ENCODE measurements at regions not wholly inside any gene's neighbourhood (a gene's known extent, or its start where the extent isn't known, plus 50 kb on each side); places are given as distances from the start of the nearest gene placed in this dataset.

GRCh38 chr3:117874904-117875874, 1159.5 kb downstream of the IGSF11 start:
- DNase-seq = no peak

DNA sequence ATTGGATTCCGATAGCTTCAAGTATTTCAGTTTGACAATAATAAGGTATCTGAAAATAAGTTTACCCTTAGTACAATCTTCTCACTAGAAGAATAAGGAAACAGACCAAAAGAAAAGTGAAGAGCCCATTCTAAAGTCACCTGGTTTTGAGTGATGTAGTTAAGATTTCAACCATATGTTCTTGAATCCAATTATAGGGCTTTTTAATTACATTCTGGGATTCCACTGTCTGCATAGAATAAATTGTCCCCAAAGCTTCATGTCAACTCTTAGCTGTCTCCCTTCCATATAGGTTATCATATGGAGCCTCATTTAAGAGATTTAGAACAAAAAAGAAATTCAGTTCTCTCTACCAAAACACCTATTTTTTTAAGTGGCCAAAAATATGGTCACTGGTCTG, 1158.8 kb downstream of the IGSF11 start:
- no peak for DNase-seq

GRCh38 chr3:117880638-117881037, 1154.0 kb downstream of the IGSF11 start:
- no peak for DNase-seq

- DNase-seq = no peak
Measured at GRCh38 chr3:117881210-117881609, 1153.4 kb downstream of the IGSF11 start.

GRCh38 chr3:117885011-117885441, 1149.6 kb downstream of the IGSF11 start:
- no peak for DNase-seq

DNA sequence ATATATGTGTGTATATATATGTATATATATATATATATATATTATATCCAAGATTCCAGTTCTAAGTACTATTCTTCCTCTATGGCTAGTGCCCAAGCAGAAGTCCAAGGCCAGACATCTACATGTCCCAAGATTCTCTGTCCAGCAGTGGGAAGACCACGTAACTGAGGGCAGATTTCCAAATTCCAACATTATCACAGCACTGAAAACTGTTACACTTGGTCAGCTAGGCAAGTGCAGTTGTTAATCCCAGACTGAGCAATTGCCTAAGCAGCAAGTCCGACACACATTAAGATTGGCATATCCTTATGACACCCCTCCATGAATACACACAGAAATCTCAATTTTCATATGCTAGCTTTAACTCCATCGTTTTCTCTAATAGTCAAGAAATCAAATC, 1148.5 kb downstream of the IGSF11 start:
- no peak for DNase-seq

GRCh38 chr3:117887031-117887430, 1147.6 kb downstream of the IGSF11 start:
- DNase-seq = no peak

- no peak for DNase-seq
Measured at GRCh38 chr3:117887901-117888300, 1146.7 kb downstream of the IGSF11 start.

GRCh38 chr3:117892431-117892841, 1142.2 kb downstream of the IGSF11 start:
- DNase-seq = no peak

GRCh38 chr3:117893001-117893400, 1141.6 kb downstream of the IGSF11 start:
- no peak for DNase-seq

DNA sequence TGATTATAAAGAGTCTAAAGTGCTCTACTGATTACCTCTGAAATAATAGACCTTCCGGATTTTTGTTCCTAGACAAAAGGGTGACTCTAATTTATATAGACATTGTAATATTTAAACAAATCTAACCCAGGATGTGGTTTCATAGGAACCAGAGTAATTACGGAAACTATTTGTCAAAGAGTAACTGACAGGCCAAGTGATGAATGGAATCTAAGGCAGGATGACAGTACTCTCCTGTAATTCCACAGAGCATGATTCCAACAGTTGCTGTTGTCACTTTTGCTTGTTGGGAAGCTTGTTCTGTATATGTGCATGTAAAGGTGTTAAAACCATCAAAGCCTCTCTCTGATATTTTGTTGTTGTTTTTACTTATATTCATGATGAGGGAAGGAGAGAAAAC, 1141.0 kb downstream of the IGSF11 start:
- DNase-seq = no peak

DNA sequence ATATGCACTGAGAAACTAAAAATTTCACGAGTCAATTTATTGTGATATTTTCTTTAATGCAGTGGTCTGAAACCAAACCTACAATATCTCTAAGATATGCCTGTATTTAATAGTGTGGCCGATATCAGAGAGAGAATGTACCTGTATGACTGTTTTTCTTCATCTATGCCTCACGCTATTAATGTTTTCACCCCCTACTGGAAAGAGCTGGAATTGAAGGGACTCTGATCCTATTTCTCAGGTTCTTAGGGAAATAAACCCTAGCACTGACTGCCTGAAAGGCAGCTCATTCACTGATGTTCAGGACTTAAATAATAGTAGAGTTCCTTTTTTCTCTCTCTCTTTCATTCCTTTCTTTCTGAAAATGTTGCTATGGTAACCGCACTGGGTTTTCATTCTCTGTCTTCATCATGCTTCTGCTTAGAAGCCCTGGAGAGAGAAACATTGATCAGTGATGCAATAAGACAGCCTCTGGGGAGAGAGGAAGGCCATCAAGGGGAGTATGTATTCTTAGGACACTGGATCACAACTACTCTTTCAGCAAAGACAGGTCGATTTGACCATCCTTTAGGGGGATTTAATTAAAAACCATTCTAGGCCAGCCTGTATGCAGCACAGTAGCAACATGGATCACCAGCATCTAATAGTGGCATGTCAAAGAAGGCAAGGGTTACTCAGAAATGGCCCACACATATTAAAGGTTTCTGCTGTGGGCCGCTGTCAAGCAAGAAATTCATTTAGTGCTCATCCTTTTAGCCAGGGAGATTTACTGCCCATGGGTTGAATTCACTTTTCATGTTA, 1135.7 kb downstream of the IGSF11 start:
- no peak for DNase-seq

- DNase-seq = no peak
Measured at GRCh38 chr3:117903226-117903625, 1131.4 kb downstream of the IGSF11 start.

DNA sequence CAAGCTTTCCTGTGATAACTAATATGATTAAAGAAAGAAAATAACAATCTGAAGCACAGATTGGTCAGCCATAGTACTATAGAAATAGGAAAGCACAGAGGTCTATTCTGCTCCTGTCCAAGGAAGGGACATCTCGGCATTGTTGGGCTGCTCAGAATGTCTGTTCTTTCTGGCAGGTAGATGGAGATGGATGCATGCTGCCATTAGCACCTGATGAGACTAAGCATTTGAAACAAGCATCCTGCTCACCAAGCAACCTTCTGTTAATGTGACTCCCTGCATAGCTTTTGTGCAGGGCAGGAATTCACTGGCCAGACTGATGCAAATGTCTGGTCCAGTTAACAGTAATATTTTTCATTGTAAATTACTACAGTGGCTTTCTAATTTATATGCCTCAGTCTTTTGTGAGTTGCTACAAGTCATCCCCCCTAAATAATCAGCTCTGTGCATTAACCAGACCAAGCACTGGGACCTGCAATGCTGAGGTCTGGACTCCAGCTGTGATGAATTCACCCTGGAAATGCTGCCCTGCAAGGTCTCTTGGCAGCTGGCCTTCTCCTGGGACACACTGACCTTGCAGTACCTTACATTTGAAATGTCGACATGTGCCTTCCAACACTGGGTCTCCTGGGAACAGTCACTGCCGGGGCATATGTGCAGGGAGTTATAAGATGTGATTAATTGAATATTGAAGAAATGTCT, 1123.7 kb downstream of the IGSF11 start:
- DNase-seq = no peak

DNA sequence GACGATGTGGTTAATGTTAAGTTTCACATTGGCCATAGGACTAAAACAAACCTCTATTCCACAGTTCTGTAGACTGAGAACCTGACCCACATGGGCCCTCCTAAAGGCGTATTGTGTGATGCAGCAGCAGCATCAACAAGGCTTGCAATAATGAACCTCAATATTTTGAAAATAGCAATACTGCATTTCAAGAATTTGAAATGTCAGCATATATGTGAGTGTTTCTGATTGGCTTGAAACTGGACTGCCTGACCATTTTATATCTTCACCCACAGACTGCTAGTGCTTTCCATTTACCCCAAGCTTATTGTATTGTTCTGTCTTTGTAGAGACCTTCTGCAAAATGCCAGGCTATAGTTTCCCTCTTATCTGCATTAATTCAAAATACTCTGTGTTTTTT, 1122.3 kb downstream of the IGSF11 start:
- no peak for DNase-seq

GRCh38 chr3:117914540-117915100, 1120.0 kb downstream of the IGSF11 start:
- DNase-seq = no peak

- DNase-seq = no peak
Measured at GRCh38 chr3:117916839-117917238, 1117.8 kb downstream of the IGSF11 start.

DNA sequence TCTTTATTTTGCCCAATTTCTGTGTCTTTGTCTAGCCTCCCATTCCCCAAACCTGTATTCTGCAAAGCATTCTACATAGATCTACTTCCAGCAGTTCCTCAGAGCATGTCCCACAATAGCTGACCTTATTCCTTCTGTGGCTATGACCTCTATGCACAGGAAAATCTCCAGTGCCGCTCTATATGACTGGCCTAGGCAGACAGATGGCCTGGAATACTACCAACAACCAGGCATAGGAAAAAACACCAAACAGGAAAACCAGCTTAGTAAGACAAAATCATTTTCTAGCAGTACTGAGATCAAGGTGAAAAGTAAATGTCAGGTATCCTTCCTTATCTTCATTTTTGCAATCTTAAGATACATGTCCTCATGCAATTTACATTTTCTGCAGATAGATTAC, 1115.0 kb downstream of the IGSF11 start:
- no peak for DNase-seq

DNA sequence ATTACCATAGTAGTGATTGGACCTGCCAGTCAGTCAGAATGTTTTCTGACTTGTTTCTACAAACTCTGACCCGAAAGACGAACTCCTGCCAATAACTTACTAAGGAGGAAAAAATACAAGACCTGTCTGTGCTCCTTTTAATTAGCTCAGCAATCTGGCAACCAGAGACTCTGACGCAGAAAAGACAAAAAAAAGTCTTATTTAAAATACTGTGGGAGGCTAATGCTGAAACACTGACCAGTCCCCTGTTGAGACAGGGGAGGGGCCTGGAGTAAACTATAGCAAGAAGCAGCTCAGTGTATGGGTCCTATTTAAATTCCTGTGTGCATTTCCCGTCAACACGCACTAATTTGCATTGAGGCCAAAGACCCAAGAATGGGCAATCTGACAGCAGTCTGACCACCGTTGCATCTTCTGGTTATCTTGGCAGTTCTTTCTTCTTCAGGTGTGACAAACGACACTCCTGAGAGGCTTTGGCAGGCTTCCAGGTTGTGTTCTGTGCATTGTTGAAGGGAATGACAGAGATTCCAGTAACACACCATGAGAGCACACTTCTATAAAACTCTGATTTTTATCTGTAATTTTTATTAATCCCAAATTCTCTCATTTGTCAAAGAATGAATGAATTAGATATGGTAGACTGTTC, 1114.3 kb downstream of the IGSF11 start:
- no peak for DNase-seq

DNA sequence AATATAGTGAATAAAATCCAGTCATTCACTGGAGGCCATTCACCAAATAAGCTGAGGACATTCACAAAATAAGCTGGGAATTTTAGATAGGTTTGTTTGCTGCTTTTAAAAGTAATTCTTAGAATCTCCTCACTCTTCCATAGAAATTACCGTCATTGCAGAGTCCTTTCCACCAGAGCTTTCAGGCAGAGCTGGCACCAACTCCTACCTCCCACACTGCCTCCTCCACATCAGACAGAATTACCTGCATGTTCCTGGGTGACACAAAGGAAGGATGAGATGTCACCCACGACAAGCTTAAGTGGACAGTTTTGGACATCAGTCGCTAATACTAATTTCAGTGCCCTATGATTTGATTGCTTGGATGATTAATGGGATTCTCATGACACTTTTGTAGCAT, 1113.2 kb downstream of the IGSF11 start:
- no peak for DNase-seq

- DNase-seq = no peak
Measured at GRCh38 chr3:117922039-117922438, 1112.6 kb downstream of the IGSF11 start.

DNA sequence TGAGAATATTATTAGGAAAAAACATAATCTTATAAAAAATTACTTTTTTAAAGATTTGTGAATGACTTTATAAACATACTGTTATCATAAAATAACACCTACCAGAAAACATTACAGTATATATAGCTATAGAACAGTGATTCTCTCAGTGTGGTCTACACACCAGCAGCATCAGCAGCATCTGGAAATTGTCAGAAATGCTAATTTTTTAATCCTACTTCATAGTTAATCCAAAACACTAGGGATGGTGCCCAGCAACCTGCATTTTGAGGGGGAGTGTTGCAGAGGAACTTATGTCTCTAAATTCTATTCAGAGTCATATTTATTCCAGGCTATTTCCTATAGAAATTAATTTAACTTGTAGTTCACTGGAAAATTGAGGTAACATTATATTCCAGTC, 1107.8 kb downstream of the IGSF11 start:
- no peak for DNase-seq

Measured in activated CD8-positive, alpha-beta memory T cell treated with anti-CD3 and anti-CD28 coated beads for 24 hours (primary cell).